ENCODE measurements at regions not wholly inside any gene's neighbourhood (a gene's known extent, or its start where the extent isn't known, plus 50 kb on each side); places are given as distances from the start of the nearest gene placed in this dataset.

- H3K27me3 ChIP-seq (ENCODE audit: insufficient read depth), result no peaks in the 10 kb centered on the region
- H3K36me3 Mint-ChIP-seq (ENCODE audit: low read depth), result no peaks in the 10 kb centered on the region
- H3K27me3 Mint-ChIP-seq (ENCODE audit: insufficient read depth, low read depth, poor library complexity), result no peaks in the 10 kb centered on the region
- ATAC-seq, result no peak
- H3K4me3 ChIP-seq, result no peak overlapping the region
- no peaks in the 10 kb centered on the region for H3K36me3 ChIP-seq (ENCODE audit: insufficient read depth)
- no peak overlapping the region for H3K27ac Mint-ChIP-seq
- H3K9me2 ChIP-seq (ENCODE audit: insufficient read depth), result no peaks in the 10 kb centered on the region
- no peaks in the 10 kb centered on the region for H3K9me3 Mint-ChIP-seq
- DNase-seq (ENCODE audit: low spot score), result no peak
- no peak overlapping the region for H3K4me3 Mint-ChIP-seq
- H3K27ac ChIP-seq (ENCODE audit: low read depth), result no peak overlapping the region
- no peaks in the 10 kb centered on the region for H3K4me1 Mint-ChIP-seq
- no peaks in the 10 kb centered on the region for H3K4me1 ChIP-seq (ENCODE audit: insufficient read depth)
- H2AFZ ChIP-seq, result no peak overlapping the region
- H3F3A ChIP-seq (replicated peaks; ENCODE audit: low read depth), result no peaks in the 10 kb centered on the region
- no peaks in the 10 kb centered on the region for H3K79me2 ChIP-seq (replicated peaks; ENCODE audit: insufficient read depth)
- TF ChIP-seq EZH2 (IDR thresholded peaks at IDR 0.05; ENCODE audit: low read depth, unreplicated experiment) (no peak), ZNF331 (CRISPR knock-in tag; IDR thresholded peaks at IDR 0.05; ENCODE audit: low read depth) (no peak), STAT1 (IDR thresholded peaks at IDR 0.05; ENCODE audit: unreplicated experiment) (no peak), REST (IDR thresholded peaks at IDR 0.05; ENCODE audit: unreplicated experiment) (no peak), ETS1 (IDR thresholded peaks at IDR 0.05) (no peak), ZNF114 (CRISPR knock-in tag; IDR thresholded peaks at IDR 0.05) (no peak), CREB1 (CRISPR knock-in tag; IDR thresholded peaks at IDR 0.05; ENCODE audit: low read depth) (no peak), EZH2phosphoT487 (IDR thresholded peaks at IDR 0.05; ENCODE audit: unreplicated experiment) (no peak), NANOG (IDR thresholded peaks at IDR 0.05; ENCODE audit: borderline replicate concordance) (no peak), JUNB (IDR thresholded peaks at IDR 0.05; ENCODE audit: unreplicated experiment) (no peak)
- no peaks in the 10 kb centered on the region for H4K20me1 ChIP-seq (replicated peaks; ENCODE audit: insufficient read depth)
- no peak overlapping the region for H3K4me2 ChIP-seq
Measured at GRCh38 chr16:60703096-60703495, 1333.1 kb downstream of the CDH8 start.

GRCh38 chr16:60686824-60687223, 1349.4 kb downstream of the CDH8 start:
- TF ChIP-seq EZH2 (IDR thresholded peaks at IDR 0.05; ENCODE audit: low read depth, unreplicated experiment), result no peak
- TF ChIP-seq ETS1 (IDR thresholded peaks at IDR 0.05), result no peak
- no peak for TF ChIP-seq CREB1 (CRISPR knock-in tag; IDR thresholded peaks at IDR 0.05; ENCODE audit: low read depth)
- no peak for TF ChIP-seq POLR2AphosphoS5 (IDR thresholded peaks at IDR 0.05; ENCODE audit: low read depth)
- TF ChIP-seq CTCF (conservative IDR thresholded peaks at IDR 0.05; ENCODE audit: low read depth in 2 of 2), result peak; percentile 65 to 76
- H3K36me3 ChIP-seq (ENCODE audit: insufficient read depth), result no peaks in the 10 kb centered on the region
- no peak overlapping the region for H2AFZ ChIP-seq
- H3K4me3 ChIP-seq, result no peak overlapping the region
- Mint-ChIP-seq H3K27me3 (ENCODE audit: insufficient read depth, low read depth, poor library complexity) (no peaks in the 10 kb centered on the region), H3K9me3 (no peaks in the 10 kb centered on the region), H3K4me1 (0 out of 3 replicates have a peak, but pooled peaks cover 1% of the 10 kb centered on the region), H3K27ac (no peak overlapping the region), H3K4me3 (no peak overlapping the region), H3K36me3 (ENCODE audit: low read depth) (no peaks in the 10 kb centered on the region)
- H3K79me2 ChIP-seq (replicated peaks; ENCODE audit: insufficient read depth), result no peaks in the 10 kb centered on the region
- no peaks in the 10 kb centered on the region for H3K9me2 ChIP-seq (ENCODE audit: insufficient read depth)
- DNase-seq (ENCODE audit: low spot score) (peak; percentile 54), ATAC-seq (peak; percentile 54; the same call in 2 of the 3 replicates)
- no peak overlapping the region for H3K27ac ChIP-seq (ENCODE audit: low read depth)
- no peaks in the 10 kb centered on the region for H3K4me1 ChIP-seq (ENCODE audit: insufficient read depth)
- no peaks in the 10 kb centered on the region for H3F3A ChIP-seq (replicated peaks; ENCODE audit: low read depth)
- H3K4me2 ChIP-seq, result no peak overlapping the region
- H4K20me1 ChIP-seq (replicated peaks; ENCODE audit: insufficient read depth), result no peaks in the 10 kb centered on the region
- no peaks in the 10 kb centered on the region for H3K27me3 ChIP-seq (ENCODE audit: insufficient read depth)
